Hepatocyte (in vitro differentiated cells): ENCODE measurements at regions not wholly inside any gene's neighbourhood (a gene's known extent, or its start where the extent isn't known, plus 50 kb on each side); places are given as distances from the start of the nearest gene placed in this dataset.
A peak's percentile ranks its signal among the peaks of the same experiment; 100 is the strongest.

Source experiments
- DNase-seq: peaks from one replicate; pipeline ENCODE4 v3.0.0-alpha.2; 2016; ENCODE audit warnings: low spot score
- H2AFZ ChIP-seq: fragments of 200-600 bp; sonication (generic); 2 replicates; pipeline ENCODE4 v1.6.0; 2016; ENCODE audit warnings: antibody characterized with exemption, mild to moderate bottlenecking
- H3K27ac ChIP-seq: fragments of 200-600 bp; sonication (generic); 2 replicates; pipeline ENCODE4 v1.5.1; 2016; ENCODE audit warnings: mild to moderate bottlenecking
- H3K27me3 ChIP-seq: fragments of 200-600 bp; sonication (generic); 2 replicates; pipeline ENCODE4 v1.6.1; 2016
- H3K36me3 ChIP-seq: fragments of 200-600 bp; sonication (generic); replicated peaks from 2 replicates; pipeline ENCODE4 v1.5.1; 2016; ENCODE audit warnings: low read depth; ENCODE audit not compliant: insufficient read depth
- H3K4me1 ChIP-seq: fragments of 200-600 bp; sonication (generic); 2 replicates; pipeline ENCODE4 v1.5.1; 2016; ENCODE audit warnings: mild to moderate bottlenecking, moderate library complexity; ENCODE audit not compliant: insufficient read depth
- H3K4me2 ChIP-seq: fragments of 200-600 bp; sonication (generic); 2 replicates; pipeline ENCODE4 v1.6.0; 2016
- H3K4me3 ChIP-seq: fragments of 200-600 bp; sonication (generic); 2 replicates; pipeline ENCODE4 v1.5.1; 2016; ENCODE audit warnings: mild to moderate bottlenecking
- H3K79me2 ChIP-seq: fragments of 200-600 bp; sonication (generic); 2 replicates; pipeline ENCODE4 v1.6.0; 2017; ENCODE audit warnings: mild to moderate bottlenecking
- H3K9me2 ChIP-seq: fragments of 200-600 bp; sonication (generic); replicated peaks from 2 replicates; pipeline ENCODE4 v1.6.0; 2017; ENCODE audit warnings: mild to moderate bottlenecking; ENCODE audit not compliant: insufficient read depth
- H3K9me3 ChIP-seq: fragments of 200-600 bp; sonication (generic); 2 replicates; pipeline ENCODE4 v1.5.1; 2016; ENCODE audit warnings: low read depth, mild to moderate bottlenecking
- H4K20me1 ChIP-seq: fragments of 200-600 bp; sonication (generic); 2 replicates; pipeline ENCODE4 v1.6.0; 2016; ENCODE audit warnings: mild to moderate bottlenecking; ENCODE audit not compliant: insufficient read depth, poor library complexity, severe bottlenecking
- CTCF ChIP-seq: fragments of 200-600 bp; sonication (generic); IDR thresholded peaks from 2 replicates; pipeline ENCODE4 v1.5.1; 2016; ENCODE audit warnings: antibody characterized with exemption, mild to moderate bottlenecking; ENCODE audit not compliant: poor library complexity
- EZH2 ChIP-seq: fragments of 200-600 bp; sonication (generic); IDR thresholded peaks from 2 replicates; pipeline ENCODE4 v1.6.1; 2016; ENCODE audit warnings: antibody characterized with exemption, mild to moderate bottlenecking, borderline replicate concordance
- EZH2phosphoT487 ChIP-seq: fragments of 200-600 bp; sonication (generic); IDR thresholded peaks from one replicate; pipeline ENCODE4 v1.6.1; 2018; ENCODE audit warnings: antibody characterized with exemption, mild to moderate bottlenecking, low read depth, moderate library complexity; ENCODE audit not compliant: unreplicated experiment, severe bottlenecking
- WGBS: methylation state at CpG from one replicate; pipeline ENCODE4 v1.1.6; 2016; ENCODE audit warnings: low lambda C conversion rate; ENCODE audit errors: missing lambda C conversion rate; 5-methylcytosine and 5-hydroxymethylcytosine counted together

GRCh38 chr20:22442318-22442717, 142.1 kb downstream of the FOXA2 start:
- no peak for DNase-seq
- WGBS = 97% methylated on average over 7 of the region's 7 CpGs
- TF ChIP-seq EZH2 (no peak), EZH2phosphoT487 (no peak), CTCF (no peak)

GRCh38 chr20:22438926-22439325, 145.4 kb downstream of the FOXA2 start:
- Histone ChIP-seq H3K79me2 (no peaks in the 10 kb centered on the region), H2AFZ (no peak overlapping the region), H3K27ac (no peak overlapping the region), H4K20me1 (no peaks in the 10 kb centered on the region), H3K4me1 (no peaks in the 10 kb centered on the region), H3K9me3 (no peaks in the 10 kb centered on the region), H3K27me3 (peaks cover 2% of the 10 kb centered on the region), H3K9me2 (no peaks in the 10 kb centered on the region), H3K4me3 (no peak overlapping the region), H3K4me2 (no peak overlapping the region), H3K36me3 (no peaks in the 10 kb centered on the region)
- 79% methylated on average over 4 of the region's 4 CpGs for WGBS
- TF ChIP-seq EZH2 (no peak), CTCF (peak; percentile 12)
- DNase-seq = no peak

More at GRCh38 chr20:22442318-22442717, 142.1 kb downstream of the FOXA2 start:
- Histone ChIP-seq H3K9me3 (no peaks in the 10 kb centered on the region), H3K4me2 (no peak overlapping the region), H3K4me1 (no peaks in the 10 kb centered on the region), H3K36me3 (no peaks in the 10 kb centered on the region), H3K9me2 (no peaks in the 10 kb centered on the region), H3K27me3 (peaks cover 9% of the 10 kb centered on the region), H3K4me3 (no peak overlapping the region), H4K20me1 (no peaks in the 10 kb centered on the region), H2AFZ (no peak overlapping the region), H3K79me2 (no peaks in the 10 kb centered on the region), H3K27ac (no peak overlapping the region)

GRCh38 chr20:22438346-22438745, 146.0 kb downstream of the FOXA2 start:
- no peaks in the 10 kb centered on the region for H3K79me2 ChIP-seq
- TF ChIP-seq CTCF = no peak
- no peak for TF ChIP-seq EZH2phosphoT487
- no peak for TF ChIP-seq EZH2
- no peak for DNase-seq
- H3K4me3 ChIP-seq = no peak overlapping the region
- no peaks in the 10 kb centered on the region for H3K9me3 ChIP-seq
- H3K36me3 ChIP-seq = no peaks in the 10 kb centered on the region
- H2AFZ ChIP-seq = no peak overlapping the region
- H4K20me1 ChIP-seq = no peaks in the 10 kb centered on the region
- H3K4me2 ChIP-seq = no peak overlapping the region
- H3K9me2 ChIP-seq = no peaks in the 10 kb centered on the region
- no peaks in the 10 kb centered on the region for H3K4me1 ChIP-seq
- H3K27ac ChIP-seq = no peak overlapping the region
- WGBS = 73% methylated on average over 6 of the region's 6 CpGs
- peaks cover 2% of the 10 kb centered on the region for H3K27me3 ChIP-seq

GRCh38 chr20:22437354-22437753, 147.0 kb downstream of the FOXA2 start:
- Histone ChIP-seq H3K79me2 (no peaks in the 10 kb centered on the region), H2AFZ (no peak overlapping the region), H3K4me3 (no peak overlapping the region), H3K9me2 (no peaks in the 10 kb centered on the region), H3K4me1 (no peaks in the 10 kb centered on the region), H4K20me1 (no peaks in the 10 kb centered on the region), H3K4me2 (no peak overlapping the region), H3K36me3 (no peaks in the 10 kb centered on the region), H3K9me3 (no peaks in the 10 kb centered on the region), H3K27ac (no peak overlapping the region), H3K27me3 (peaks cover 2% of the 10 kb centered on the region)
- WGBS = 100% methylated on average over 1 of the region's 1 CpG
- TF ChIP-seq CTCF (no peak), EZH2phosphoT487 (no peak), EZH2 (no peak)
- DNase-seq = no peak
